OCI-LY1 (cell line): ENCODE measurements at regions not wholly inside any gene's neighbourhood (a gene's known extent, or its start where the extent isn't known, plus 50 kb on each side); places are given as distances from the start of the nearest gene placed in this dataset.
"Not testable (repeated sequence)": the region's sequence is repeated elsewhere in the genome, so short reads cannot be mapped to it uniquely, and the experiment has no call there.

Experiments used
- H2AFZ ChIP-seq: fragments of 200-600 bp; sonication (generic), shearing (Covaris generic); 2 replicates; pipeline ENCODE4 v1.6.0; 2014; ENCODE audit warnings: antibody characterized with exemption, mild to moderate bottlenecking, low read length
- H3F3A ChIP-seq: fragments of 200-600 bp; sonication (generic), shearing (Covaris generic); 2 replicates; pipeline ENCODE4 v1.6.0; 2014; ENCODE audit warnings: mild to moderate bottlenecking, antibody characterized with exemption, low read length, moderate library complexity; ENCODE audit not compliant: insufficient read depth
- H3K27ac ChIP-seq: fragments of 200-600 bp; sonication (generic); 2 replicates; pipeline ENCODE4 v1.5.1; 2014; ENCODE audit warnings: low read length, mixed run types, mild to moderate bottlenecking, low read depth; ENCODE audit not compliant: poor library complexity, severe bottlenecking
- H3K27me3 ChIP-seq: fragments of 200-600 bp; sonication (generic); 2 replicates; pipeline ENCODE4 v1.6.0; 2014; ENCODE audit warnings: antibody characterized with exemption, mild to moderate bottlenecking, low read length, moderate library complexity; ENCODE audit not compliant: insufficient read depth
- H3K36me3 ChIP-seq: fragments of 200-600 bp; sonication (generic); 2 replicates; pipeline ENCODE4 v1.6.1; 2014; ENCODE audit warnings: mild to moderate bottlenecking, antibody characterized with exemption, low read length, moderate library complexity, mixed read lengths; ENCODE audit not compliant: insufficient read depth
- H3K4me1 ChIP-seq: fragments of 200-600 bp; sonication (generic); 2 replicates; pipeline ENCODE4 v1.5.1; 2014; ENCODE audit warnings: mild to moderate bottlenecking, low read length, moderate library complexity; ENCODE audit not compliant: insufficient read depth, severe bottlenecking
- H3K4me2 ChIP-seq: fragments of 200-600 bp; sonication (generic), shearing (Covaris generic); 2 replicates; pipeline ENCODE4 v1.6.1; 2014; ENCODE audit warnings: low read length
- H3K4me3 ChIP-seq: fragments of 200-600 bp; sonication (generic); 2 replicates; pipeline ENCODE4 v1.5.1; 2014; ENCODE audit warnings: low read length, low read depth, mild to moderate bottlenecking, mixed read lengths; ENCODE audit not compliant: poor library complexity, severe bottlenecking
- H3K79me2 ChIP-seq: fragments of 200-600 bp; shearing (Covaris generic); 2 replicates; pipeline ENCODE4 v1.6.1; 2016; ENCODE audit warnings: mixed run types, low read length, mixed read lengths; ENCODE audit not compliant: insufficient read depth
- H3K9ac ChIP-seq: fragments of 200-600 bp; sonication (generic), shearing (Covaris generic); 2 replicates; pipeline ENCODE4 v1.6.1; 2014; ENCODE audit warnings: mild to moderate bottlenecking, low read length, mixed read lengths
- H3K9me2 ChIP-seq: fragments of 200-600 bp; sonication (generic), shearing (Covaris generic); 2 replicates; pipeline ENCODE4 v1.6.1; 2014; ENCODE audit warnings: low read depth, mild to moderate bottlenecking, low read length, mixed read lengths
- H3K9me3 ChIP-seq: fragments of 200-600 bp; shearing (Covaris generic); 2 replicates; pipeline ENCODE4 v1.6.1; 2014; ENCODE audit warnings: low read length, mixed read lengths
- H4K20me1 ChIP-seq: fragments of 200-600 bp; sonication (generic), shearing (Covaris generic); 2 replicates; pipeline ENCODE4 v1.6.0; 2016; ENCODE audit warnings: mild to moderate bottlenecking, low read length; ENCODE audit not compliant: insufficient read depth
- EZH2 ChIP-seq: fragments of 200-600 bp; sonication (generic), shearing (Covaris generic); IDR thresholded peaks from 2 replicates; pipeline ENCODE4 v1.8.0; 2017; ENCODE audit warnings: borderline replicate concordance, mixed run types, mild to moderate bottlenecking, antibody characterized with exemption, low read length, moderate library complexity, mixed read lengths
- TF ChIP-seq, protein P1 (sequence below): fragments of 200-600 bp; sonication (generic), shearing (Covaris generic); IDR thresholded peaks from 2 replicates; pipeline ENCODE4 v1.5.1; 2017; ENCODE audit warnings: mild to moderate bottlenecking, antibody characterized with exemption, low read length, moderate library complexity, mixed read lengths

- Histone ChIP-seq H2AFZ (no peak overlapping the region), H3K9me2 (no peaks in the 10 kb centered on the region), H3K4me3 (no peak overlapping the region), H3K27me3 (no peaks in the 10 kb centered on the region), H3K36me3 (no peaks in the 10 kb centered on the region), H3K9me3 (no peaks in the 10 kb centered on the region), H3F3A (no peaks in the 10 kb centered on the region), H3K9ac (no peak overlapping the region), H4K20me1 (no peaks in the 10 kb centered on the region), H3K27ac (no peak overlapping the region), H3K79me2 (no peaks in the 10 kb centered on the region), H3K4me1 (no peaks in the 10 kb centered on the region), H3K4me2 (no peak overlapping the region)
- TF ChIP-seq, protein P1, sequence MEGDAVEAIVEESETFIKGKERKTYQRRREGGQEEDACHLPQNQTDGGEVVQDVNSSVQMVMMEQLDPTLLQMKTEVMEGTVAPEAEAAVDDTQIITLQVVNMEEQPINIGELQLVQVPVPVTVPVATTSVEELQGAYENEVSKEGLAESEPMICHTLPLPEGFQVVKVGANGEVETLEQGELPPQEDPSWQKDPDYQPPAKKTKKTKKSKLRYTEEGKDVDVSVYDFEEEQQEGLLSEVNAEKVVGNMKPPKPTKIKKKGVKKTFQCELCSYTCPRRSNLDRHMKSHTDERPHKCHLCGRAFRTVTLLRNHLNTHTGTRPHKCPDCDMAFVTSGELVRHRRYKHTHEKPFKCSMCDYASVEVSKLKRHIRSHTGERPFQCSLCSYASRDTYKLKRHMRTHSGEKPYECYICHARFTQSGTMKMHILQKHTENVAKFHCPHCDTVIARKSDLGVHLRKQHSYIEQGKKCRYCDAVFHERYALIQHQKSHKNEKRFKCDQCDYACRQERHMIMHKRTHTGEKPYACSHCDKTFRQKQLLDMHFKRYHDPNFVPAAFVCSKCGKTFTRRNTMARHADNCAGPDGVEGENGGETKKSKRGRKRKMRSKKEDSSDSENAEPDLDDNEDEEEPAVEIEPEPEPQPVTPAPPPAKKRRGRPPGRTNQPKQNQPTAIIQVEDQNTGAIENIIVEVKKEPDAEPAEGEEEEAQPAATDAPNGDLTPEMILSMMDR: no peak
- no peak for TF ChIP-seq EZH2
Observed at GRCh38 chr1:173344034-173344743, 132.9 kb upstream of the PRDX6 start.

DNA sequence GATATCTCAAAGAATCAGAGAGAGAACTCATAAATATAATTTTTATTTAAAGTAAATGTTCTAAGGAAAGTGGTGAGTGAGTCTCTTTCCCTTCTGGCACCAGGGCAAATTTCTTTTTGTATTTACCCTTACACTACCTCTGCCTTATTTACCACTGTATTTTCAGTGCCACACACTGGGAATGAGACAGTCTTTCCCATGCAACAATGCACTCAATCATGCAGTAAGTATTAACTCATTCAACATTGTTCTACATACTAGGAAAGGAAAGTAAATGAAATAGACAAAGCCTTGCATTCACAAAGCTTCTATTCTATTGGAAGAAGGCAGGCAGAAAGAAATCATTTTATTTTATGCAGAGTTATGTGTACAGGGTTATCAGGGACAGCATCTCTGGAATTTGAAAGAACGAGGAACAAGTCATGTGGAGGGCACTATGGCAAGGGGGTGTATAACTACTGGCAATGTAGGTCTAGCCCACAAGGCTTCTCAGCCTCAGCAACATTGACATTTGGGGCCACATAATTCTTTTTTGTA is 129.8 kb upstream of the PRDX6 start:
- Histone ChIP-seq H3K27ac (no peak overlapping the region), H3K4me2 (no peak overlapping the region), H3K79me2 (no peaks in the 10 kb centered on the region), H2AFZ (no peak overlapping the region), H3K4me3 (no peak overlapping the region), H3K27me3 (no peaks in the 10 kb centered on the region), H3K9ac (no peak overlapping the region), H4K20me1 (no peaks in the 10 kb centered on the region), H3K4me1 (no peaks in the 10 kb centered on the region), H3K36me3 (no peaks in the 10 kb centered on the region), H3K9me2 (no peaks in the 10 kb centered on the region), H3K9me3 (no peaks in the 10 kb centered on the region), H3F3A (no peaks in the 10 kb centered on the region)
- no peak for TF ChIP-seq EZH2
- TF ChIP-seq, protein P1: no peak

DNA sequence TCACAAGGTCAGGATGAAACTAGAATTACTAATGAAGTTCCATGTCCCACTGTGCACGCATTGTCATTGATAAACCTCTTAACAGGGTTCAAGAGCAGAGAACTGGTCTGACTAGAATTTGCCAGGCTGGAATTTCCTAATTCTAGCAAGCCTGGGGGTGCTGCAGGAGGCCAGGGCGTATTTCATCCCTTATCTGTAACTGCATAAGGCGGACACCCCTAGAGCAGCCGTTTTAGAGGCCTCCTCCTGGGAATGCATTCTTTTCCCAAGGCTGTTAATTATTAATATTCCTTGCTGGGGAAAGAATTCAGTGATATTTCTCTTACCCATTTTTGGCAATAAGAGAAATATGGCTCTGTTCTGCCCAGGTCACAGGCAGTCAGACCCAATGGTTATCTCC is 124.5 kb upstream of the PRDX6 start:
- not testable (repeated sequence) for H4K20me1 ChIP-seq, H3K4me2 ChIP-seq

GRCh38 chr1:173353350-173353749 is 123.8 kb upstream of the PRDX6 start:
- no peak overlapping the region for H3K4me2 ChIP-seq
- no peaks in the 10 kb centered on the region for H3K36me3 ChIP-seq
- no peaks in the 10 kb centered on the region for H3K79me2 ChIP-seq
- no peaks in the 10 kb centered on the region for H4K20me1 ChIP-seq
- no peak overlapping the region for H3K4me3 ChIP-seq
- H3K9me2 ChIP-seq: no peaks in the 10 kb centered on the region
- no peaks in the 10 kb centered on the region for H3K9me3 ChIP-seq
- no peak overlapping the region for H2AFZ ChIP-seq
- H3K27ac ChIP-seq: no peak overlapping the region
- H3K4me1 ChIP-seq: peaks cover 10% of the 10 kb centered on the region
- TF ChIP-seq, protein P1: no peak
- no peak for TF ChIP-seq EZH2
- H3F3A ChIP-seq: no peaks in the 10 kb centered on the region
- H3K27me3 ChIP-seq: no peaks in the 10 kb centered on the region
- H3K9ac ChIP-seq: no peak overlapping the region

More for the DNA sequence above, 124.5 kb upstream of the PRDX6 start:
- H3K36me3 ChIP-seq, H3K27me3 ChIP-seq, H2AFZ ChIP-seq, H3K4me3 ChIP-seq, H3K79me2 ChIP-seq, H3K27ac ChIP-seq, H3K9me2 ChIP-seq, H3K9ac ChIP-seq, H3F3A ChIP-seq, H3K9me3 ChIP-seq: not testable (repeated sequence)
- H3K4me1 ChIP-seq: peaks cover 10% of the 10 kb centered on the region
